ENCODE measurements at regions not wholly inside any gene's neighbourhood (a gene's known extent, or its start where the extent isn't known, plus 50 kb on each side); places are given as distances from the start of the nearest gene placed in this dataset.

GRCh38 chr2:77922567-77922966 is 400.4 kb upstream of the LRRTM4 start:
- ATAC-seq (no peak), DNase-seq (ENCODE audit: low spot score) (no peak)
- Mint-ChIP-seq H3K4me1 (no peaks in the 10 kb centered on the region), H3K9me3 (peaks cover 9% of the 10 kb centered on the region), H3K4me3 (no peak overlapping the region), H3K27me3 (ENCODE audit: low read depth) (no peaks in the 10 kb centered on the region), H3K27ac (no peak overlapping the region), H3K36me3 (no peaks in the 10 kb centered on the region)
- TF ChIP-seq, protein P1, sequence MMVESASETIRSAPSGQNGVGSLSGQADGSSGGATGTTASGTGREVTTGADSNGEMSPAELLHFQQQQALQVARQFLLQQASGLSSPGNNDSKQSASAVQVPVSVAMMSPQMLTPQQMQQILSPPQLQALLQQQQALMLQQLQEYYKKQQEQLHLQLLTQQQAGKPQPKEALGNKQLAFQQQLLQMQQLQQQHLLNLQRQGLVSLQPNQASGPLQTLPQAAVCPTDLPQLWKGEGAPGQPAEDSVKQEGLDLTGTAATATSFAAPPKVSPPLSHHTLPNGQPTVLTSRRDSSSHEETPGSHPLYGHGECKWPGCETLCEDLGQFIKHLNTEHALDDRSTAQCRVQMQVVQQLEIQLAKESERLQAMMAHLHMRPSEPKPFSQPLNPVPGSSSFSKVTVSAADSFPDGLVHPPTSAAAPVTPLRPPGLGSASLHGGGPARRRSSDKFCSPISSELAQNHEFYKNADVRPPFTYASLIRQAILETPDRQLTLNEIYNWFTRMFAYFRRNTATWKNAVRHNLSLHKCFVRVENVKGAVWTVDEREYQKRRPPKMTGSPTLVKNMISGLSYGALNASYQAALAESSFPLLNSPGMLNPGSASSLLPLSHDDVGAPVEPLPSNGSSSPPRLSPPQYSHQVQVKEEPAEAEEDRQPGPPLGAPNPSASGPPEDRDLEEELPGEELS (CRISPR knock-in tag; IDR thresholded peaks at IDR 0.05), result no peak
- TF ChIP-seq, protein P2, sequence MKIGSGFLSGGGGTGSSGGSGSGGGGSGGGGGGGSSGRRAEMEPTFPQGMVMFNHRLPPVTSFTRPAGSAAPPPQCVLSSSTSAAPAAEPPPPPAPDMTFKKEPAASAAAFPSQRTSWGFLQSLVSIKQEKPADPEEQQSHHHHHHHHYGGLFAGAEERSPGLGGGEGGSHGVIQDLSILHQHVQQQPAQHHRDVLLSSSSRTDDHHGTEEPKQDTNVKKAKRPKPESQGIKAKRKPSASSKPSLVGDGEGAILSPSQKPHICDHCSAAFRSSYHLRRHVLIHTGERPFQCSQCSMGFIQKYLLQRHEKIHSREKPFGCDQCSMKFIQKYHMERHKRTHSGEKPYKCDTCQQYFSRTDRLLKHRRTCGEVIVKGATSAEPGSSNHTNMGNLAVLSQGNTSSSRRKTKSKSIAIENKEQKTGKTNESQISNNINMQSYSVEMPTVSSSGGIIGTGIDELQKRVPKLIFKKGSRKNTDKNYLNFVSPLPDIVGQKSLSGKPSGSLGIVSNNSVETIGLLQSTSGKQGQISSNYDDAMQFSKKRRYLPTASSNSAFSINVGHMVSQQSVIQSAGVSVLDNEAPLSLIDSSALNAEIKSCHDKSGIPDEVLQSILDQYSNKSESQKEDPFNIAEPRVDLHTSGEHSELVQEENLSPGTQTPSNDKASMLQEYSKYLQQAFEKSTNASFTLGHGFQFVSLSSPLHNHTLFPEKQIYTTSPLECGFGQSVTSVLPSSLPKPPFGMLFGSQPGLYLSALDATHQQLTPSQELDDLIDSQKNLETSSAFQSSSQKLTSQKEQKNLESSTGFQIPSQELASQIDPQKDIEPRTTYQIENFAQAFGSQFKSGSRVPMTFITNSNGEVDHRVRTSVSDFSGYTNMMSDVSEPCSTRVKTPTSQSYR (CRISPR knock-in tag; IDR thresholded peaks at IDR 0.05), result no peak
- TF ChIP-seq ETV6 (CRISPR knock-in tag; IDR thresholded peaks at IDR 0.05), result no peak
- TF ChIP-seq EMX1 (CRISPR knock-in tag; IDR thresholded peaks at IDR 0.05), result no peak
- TF ChIP-seq CDX4 (CRISPR knock-in tag; IDR thresholded peaks at IDR 0.05; ENCODE audit: borderline replicate concordance), result no peak
- no peak for TF ChIP-seq CTCF (IDR thresholded peaks at IDR 0.05)
- TF ChIP-seq ZBTB43 (CRISPR knock-in tag; IDR thresholded peaks at IDR 0.05), result no peak
- no peak for TF ChIP-seq ZNF671 (CRISPR knock-in tag; IDR thresholded peaks at IDR 0.05)
- no peak for TF ChIP-seq HMGA2 (CRISPR knock-in tag; IDR thresholded peaks at IDR 0.05)
- TF ChIP-seq ZNF532 (CRISPR knock-in tag; IDR thresholded peaks at IDR 0.05; ENCODE audit: borderline replicate concordance), result no peak
- no peak for TF ChIP-seq ZNF138 (CRISPR knock-in tag; conservative IDR thresholded peaks at IDR 0.05)
- no peak for TF ChIP-seq NFYB (CRISPR knock-in tag; conservative IDR thresholded peaks at IDR 0.05; ENCODE audit: low read depth)
- TF ChIP-seq, protein P3, sequence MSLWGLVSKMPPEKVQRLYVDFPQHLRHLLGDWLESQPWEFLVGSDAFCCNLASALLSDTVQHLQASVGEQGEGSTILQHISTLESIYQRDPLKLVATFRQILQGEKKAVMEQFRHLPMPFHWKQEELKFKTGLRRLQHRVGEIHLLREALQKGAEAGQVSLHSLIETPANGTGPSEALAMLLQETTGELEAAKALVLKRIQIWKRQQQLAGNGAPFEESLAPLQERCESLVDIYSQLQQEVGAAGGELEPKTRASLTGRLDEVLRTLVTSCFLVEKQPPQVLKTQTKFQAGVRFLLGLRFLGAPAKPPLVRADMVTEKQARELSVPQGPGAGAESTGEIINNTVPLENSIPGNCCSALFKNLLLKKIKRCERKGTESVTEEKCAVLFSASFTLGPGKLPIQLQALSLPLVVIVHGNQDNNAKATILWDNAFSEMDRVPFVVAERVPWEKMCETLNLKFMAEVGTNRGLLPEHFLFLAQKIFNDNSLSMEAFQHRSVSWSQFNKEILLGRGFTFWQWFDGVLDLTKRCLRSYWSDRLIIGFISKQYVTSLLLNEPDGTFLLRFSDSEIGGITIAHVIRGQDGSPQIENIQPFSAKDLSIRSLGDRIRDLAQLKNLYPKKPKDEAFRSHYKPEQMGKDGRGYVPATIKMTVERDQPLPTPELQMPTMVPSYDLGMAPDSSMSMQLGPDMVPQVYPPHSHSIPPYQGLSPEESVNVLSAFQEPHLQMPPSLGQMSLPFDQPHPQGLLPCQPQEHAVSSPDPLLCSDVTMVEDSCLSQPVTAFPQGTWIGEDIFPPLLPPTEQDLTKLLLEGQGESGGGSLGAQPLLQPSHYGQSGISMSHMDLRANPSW (CRISPR knock-in tag; conservative IDR thresholded peaks at IDR 0.05; ENCODE audit: low read depth), result no peak
- TF ChIP-seq IRF2 (CRISPR knock-in tag; IDR thresholded peaks at IDR 0.05; ENCODE audit: borderline replicate concordance, low read depth), result no peak
- no peak for TF ChIP-seq ZBTB21 (CRISPR knock-in tag; IDR thresholded peaks at IDR 0.05; ENCODE audit: borderline replicate concordance)
- TF ChIP-seq FOXJ3 (CRISPR knock-in tag; IDR thresholded peaks at IDR 0.05; ENCODE audit: borderline replicate concordance), result no peak
- TF ChIP-seq JUN (CRISPR knock-in tag; IDR thresholded peaks at IDR 0.05), result no peak
- no peak for TF ChIP-seq JAZF1 (CRISPR knock-in tag; IDR thresholded peaks at IDR 0.05)
- ChIA-PET POLR2A (no interaction called here), CTCF (no interaction called here)
